ENCODE measurements at regions not wholly inside any gene's neighbourhood (a gene's known extent, or its start where the extent isn't known, plus 50 kb on each side); places are given as distances from the start of the nearest gene placed in this dataset.

- DNase-seq (ENCODE audit: low spot score) = no peak
These were observed 183.0 kb downstream of the RFC3 start for GRCh38 chr13:34000955-34001354.

GRCh38 chr13:34001389-34001788 is 183.4 kb downstream of the RFC3 start:
- TF ChIP-seq CTCF (IDR thresholded peaks at IDR 0.05; ENCODE audit: extremely low read depth, missing control alignments) = no peak
- DNase-seq (ENCODE audit: low spot score) = no peak

More at GRCh38 chr13:34000955-34001354, 183.0 kb downstream of the RFC3 start:
- no peak for TF ChIP-seq CTCF (IDR thresholded peaks at IDR 0.05; ENCODE audit: extremely low read depth, missing control alignments)

- no peak for TF ChIP-seq CTCF (IDR thresholded peaks at IDR 0.05; ENCODE audit: extremely low read depth, missing control alignments)
- no peak for DNase-seq (ENCODE audit: low spot score)
These were observed 184.2 kb downstream of the RFC3 start for GRCh38 chr13:34002141-34002540.

GRCh38 chr13:34002924-34003323 is 185.0 kb downstream of the RFC3 start:
- no peak for TF ChIP-seq CTCF (IDR thresholded peaks at IDR 0.05; ENCODE audit: extremely low read depth, missing control alignments)
- DNase-seq (ENCODE audit: low spot score) = no peak

- no peak for DNase-seq (ENCODE audit: low spot score)
- no peak for TF ChIP-seq CTCF (IDR thresholded peaks at IDR 0.05; ENCODE audit: extremely low read depth, missing control alignments)
These were observed 185.7 kb downstream of the RFC3 start for GRCh38 chr13:34003656-34004055.

GRCh38 chr13:34004676-34005075 is 186.7 kb downstream of the RFC3 start:
- no peak for DNase-seq (ENCODE audit: low spot score)
- TF ChIP-seq CTCF (IDR thresholded peaks at IDR 0.05; ENCODE audit: extremely low read depth, missing control alignments) = no peak

GRCh38 chr13:34006011-34006410 is 188.1 kb downstream of the RFC3 start:
- no peak for DNase-seq (ENCODE audit: low spot score)

More at GRCh38 chr13:34006011-34006410, 188.1 kb downstream of the RFC3 start:
- TF ChIP-seq CTCF (IDR thresholded peaks at IDR 0.05; ENCODE audit: extremely low read depth, missing control alignments) = no peak
